HG03159 (cell line): ENCODE measurements at regions not wholly inside any gene's neighbourhood (a gene's known extent, or its start where the extent isn't known, plus 50 kb on each side); places are given as distances from the start of the nearest gene placed in this dataset.
A peak's percentile ranks its signal among the peaks of the same experiment; 100 is the strongest.

Experiments used
- ATAC-seq: cut with Tn5 transposase; IDR thresholded peaks from one replicate; pipeline ENCODE4 v1.9.1; 2021; ENCODE audit warnings: mild to moderate bottlenecking, moderate library complexity; ENCODE audit not compliant: unreplicated experiment

GRCh38 chr3:94179059-94179458, 116.2 kb downstream of the NSUN3 start:
- no peak for ATAC-seq

GRCh38 chr3:94183551-94183950, 120.7 kb downstream of the NSUN3 start:
- no peak for ATAC-seq

DNA sequence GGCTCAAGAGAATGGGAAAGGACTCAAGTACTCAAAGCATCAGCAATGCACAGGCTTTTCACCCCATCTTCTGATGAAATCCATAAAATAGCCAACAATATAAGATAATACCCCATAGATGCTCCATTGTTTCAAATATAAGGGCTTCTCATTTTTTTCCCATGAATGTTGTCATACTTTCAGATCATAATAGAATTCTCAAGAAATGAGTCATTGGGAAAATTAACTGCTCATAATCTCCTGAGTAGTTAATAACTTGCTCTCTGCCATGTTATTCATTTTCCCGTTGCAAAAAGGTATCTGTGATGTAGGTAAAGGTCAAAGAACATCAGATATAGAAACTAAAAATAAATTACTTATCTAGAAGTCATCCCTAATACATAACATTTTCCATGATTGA, 121.9 kb downstream of the NSUN3 start:
- ATAC-seq = no peak

- no peak for ATAC-seq
Measured at GRCh38 chr3:94185753-94186152, 122.9 kb downstream of the NSUN3 start.

GRCh38 chr3:94187697-94188096, 124.8 kb downstream of the NSUN3 start:
- ATAC-seq = no peak

- ATAC-seq = no peak
Measured at GRCh38 chr3:94195381-94195780, 132.5 kb downstream of the NSUN3 start.

- no peak for ATAC-seq
Measured at GRCh38 chr3:94206291-94206690, 143.4 kb downstream of the NSUN3 start.

DNA sequence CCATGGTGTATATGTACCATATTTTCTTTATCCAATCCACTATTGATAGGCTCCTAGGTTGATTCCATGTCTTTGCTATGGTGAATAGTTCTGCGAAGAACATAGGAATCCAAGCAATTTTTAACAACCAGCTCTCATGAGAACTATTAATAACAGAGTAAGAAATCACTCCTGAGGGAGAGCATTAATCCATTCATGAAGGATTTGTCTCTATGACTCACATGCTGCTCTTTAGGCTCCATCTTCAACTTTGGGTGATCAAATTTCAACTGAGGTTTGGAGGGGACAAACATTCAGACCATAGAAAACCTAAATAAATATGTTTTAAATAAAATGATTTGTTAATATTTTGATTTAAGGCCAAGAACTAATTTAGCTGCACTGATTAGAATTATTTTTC, 147.4 kb downstream of the NSUN3 start:
- ATAC-seq = no peak

GRCh38 chr3:94217406-94217805, 154.5 kb downstream of the NSUN3 start:
- ATAC-seq = no peak

- no peak for ATAC-seq
Measured at GRCh38 chr3:94220426-94220825, 157.6 kb downstream of the NSUN3 start.

DNA sequence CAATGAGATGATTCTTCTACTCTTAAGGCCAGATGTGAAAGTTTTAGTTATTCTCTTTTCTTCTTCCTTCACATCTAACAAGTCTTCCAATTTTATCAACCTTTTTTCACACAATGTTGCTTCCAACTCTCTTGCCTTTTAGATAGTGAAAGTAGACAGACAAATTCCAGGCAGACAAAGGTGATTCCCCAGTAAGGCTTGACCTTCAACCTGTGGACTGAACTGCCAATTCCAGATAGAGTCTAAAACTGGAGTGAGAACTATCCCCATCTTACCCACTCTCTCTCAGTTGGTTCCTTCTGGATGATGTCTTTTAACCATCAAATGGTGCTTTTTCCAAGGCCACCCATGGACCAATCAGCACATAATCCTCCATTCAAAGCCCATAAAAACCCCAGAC, 159.0 kb downstream of the NSUN3 start:
- no peak for ATAC-seq

DNA sequence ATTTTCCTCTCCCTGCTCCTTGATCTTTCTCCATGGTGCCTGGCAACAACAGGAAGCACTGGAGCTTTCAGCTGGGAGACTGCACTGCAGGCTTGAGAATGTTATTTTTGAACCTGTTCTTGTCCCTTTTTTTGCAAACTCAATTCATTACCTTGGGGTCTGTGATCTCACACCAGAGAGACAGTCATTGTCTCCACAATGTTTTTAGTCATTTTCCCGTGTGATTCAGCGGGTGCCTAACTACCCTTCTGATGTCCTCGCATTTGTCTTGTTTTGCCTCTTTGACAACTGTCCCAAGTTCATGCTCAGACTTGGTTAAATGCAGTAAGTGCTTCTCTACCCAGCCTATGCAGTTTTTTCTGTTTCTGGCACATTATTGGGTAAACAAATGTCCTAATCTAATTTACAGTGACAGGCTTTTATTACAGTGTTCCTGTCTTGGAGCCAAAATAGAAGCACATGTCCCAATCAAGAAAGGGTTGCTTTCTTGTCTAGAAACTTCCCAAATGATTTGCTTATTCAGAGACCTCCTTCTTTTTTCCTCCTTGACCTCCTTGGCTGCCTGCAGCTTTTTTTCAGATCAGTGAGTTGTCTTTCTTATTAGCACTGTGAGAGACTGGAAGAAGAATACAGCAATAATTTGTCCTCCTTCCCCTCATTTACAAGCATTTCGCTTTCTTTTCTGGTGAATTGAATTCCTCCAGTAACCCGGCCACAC, 162.4 kb downstream of the NSUN3 start:
- no peak for ATAC-seq

- ATAC-seq = no peak
Measured at GRCh38 chr3:94226078-94226477, 163.2 kb downstream of the NSUN3 start.

- ATAC-seq = no peak
Measured at GRCh38 chr3:94232921-94233320, 170.1 kb downstream of the NSUN3 start.

- peak; percentile 78 for ATAC-seq
Measured at GRCh38 chr3:94234177-94234788, 171.4 kb downstream of the NSUN3 start.

- no peak for ATAC-seq
Measured at GRCh38 chr3:94241986-94242385, 179.1 kb downstream of the NSUN3 start.

DNA sequence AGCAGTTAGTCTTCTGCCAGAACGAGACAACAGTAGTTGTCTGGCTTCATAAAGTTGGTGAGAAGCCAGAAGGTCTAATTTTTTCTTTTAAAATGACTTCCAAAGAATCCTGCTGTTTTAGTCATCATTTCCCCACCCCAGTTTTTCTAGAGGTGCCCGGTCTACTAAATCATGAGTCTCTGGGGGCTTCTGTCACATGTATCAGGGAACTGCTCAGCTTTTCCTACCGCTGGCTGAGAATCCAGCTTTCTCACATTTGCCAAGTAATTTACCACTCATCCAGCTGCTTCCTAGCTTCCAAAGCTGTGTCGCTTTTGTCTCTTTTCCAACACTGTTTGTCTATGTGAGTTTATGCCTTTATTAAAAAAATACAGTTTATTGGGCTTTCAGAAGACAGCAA, 183.3 kb downstream of the NSUN3 start:
- no peak for ATAC-seq

DNA sequence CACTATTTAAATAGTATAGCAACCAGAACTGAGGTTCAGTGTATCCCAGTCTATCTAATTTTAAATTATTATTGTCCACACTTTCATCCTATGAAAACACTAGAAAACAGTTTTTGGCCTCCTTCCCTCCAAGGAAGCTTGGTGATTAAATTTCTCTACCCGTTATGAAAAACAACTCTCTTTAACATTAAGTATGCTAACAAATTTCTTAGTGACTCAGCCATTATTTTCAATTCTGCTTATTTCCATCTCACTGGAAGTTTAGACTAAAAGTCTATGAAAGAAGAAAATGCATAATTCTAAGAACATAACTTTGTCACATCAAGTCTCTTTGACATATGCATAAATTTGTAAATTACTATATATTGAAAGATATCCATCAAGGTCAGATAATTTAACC, 185.2 kb downstream of the NSUN3 start:
- ATAC-seq = no peak

DNA sequence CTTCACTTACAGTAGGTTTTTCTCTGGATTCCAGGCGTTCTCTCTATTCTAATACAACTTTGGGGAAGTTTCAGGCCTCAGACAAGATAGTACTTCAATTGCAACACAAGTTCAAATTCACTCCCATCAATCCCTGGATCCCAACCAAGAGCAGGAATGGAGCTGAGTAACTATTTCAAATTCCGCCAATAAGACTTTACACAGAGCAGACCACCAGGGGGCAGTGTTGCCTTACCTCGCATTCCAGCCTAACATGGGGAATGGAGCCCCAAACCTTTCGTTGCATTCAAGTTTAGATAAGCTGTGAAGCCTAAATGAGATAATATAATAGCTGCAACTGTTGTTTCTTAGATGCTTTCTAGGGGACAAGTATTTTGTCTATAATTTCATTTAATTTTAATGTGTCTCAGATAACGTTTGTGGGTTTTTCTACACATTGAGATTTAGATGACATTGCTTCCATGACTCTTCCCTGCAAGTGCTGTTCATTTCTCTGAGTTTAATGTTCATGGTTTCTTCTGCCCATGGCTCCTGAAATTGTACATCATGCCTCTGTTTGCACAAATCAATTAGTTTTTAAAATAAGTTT, 186.7 kb downstream of the NSUN3 start:
- peak; percentile 93 for ATAC-seq

- no peak for ATAC-seq
Measured at GRCh38 chr3:94251566-94251965, 188.7 kb downstream of the NSUN3 start.

DNA sequence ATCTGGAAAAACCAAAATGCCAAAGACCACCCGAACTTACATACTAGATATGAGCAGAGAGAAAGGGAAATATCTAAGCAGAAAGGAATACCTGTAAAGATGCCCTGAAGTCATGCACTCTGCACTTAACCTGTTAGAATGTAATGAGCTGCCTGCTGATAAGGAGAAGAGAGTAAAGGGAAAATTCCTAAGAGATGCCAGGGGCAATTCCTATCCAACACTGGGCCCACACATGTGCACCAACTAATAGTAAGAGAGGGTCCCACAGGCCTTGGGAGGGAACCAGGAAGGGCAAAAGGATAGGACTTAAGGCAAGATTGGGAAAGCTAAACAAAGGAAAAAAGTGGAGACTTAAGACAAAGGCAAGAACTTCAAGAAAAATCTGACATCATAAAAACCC, 189.5 kb downstream of the NSUN3 start:
- ATAC-seq = no peak
